GM19468 (cell line): ENCODE measurements at regions not wholly inside any gene's neighbourhood (a gene's known extent, or its start where the extent isn't known, plus 50 kb on each side); places are given as distances from the start of the nearest gene placed in this dataset.
A peak's percentile ranks its signal among the peaks of the same experiment; 100 is the strongest.
"Not testable (repeated sequence)": the region's sequence is repeated elsewhere in the genome, so short reads cannot be mapped to it uniquely, and the experiment has no call there.

Experiments used
- ATAC-seq: cut with Tn5 transposase; IDR thresholded peaks from one replicate; pipeline ENCODE4 v1.9.1; 2021; ENCODE audit warnings: mild to moderate bottlenecking, moderate library complexity, moderate number of reproducible peaks; ENCODE audit not compliant: unreplicated experiment; ENCODE audit errors: extremely low read depth

GRCh38 chr3:106148440-106149082 is 279.7 kb upstream of the CBLB start:
- not testable (repeated sequence) for ATAC-seq

- ATAC-seq = no peak
These were observed 288.6 kb upstream of the CBLB start for GRCh38 chr3:106157411-106157810.

GRCh38 chr3:106160396-106160795 is 291.6 kb upstream of the CBLB start:
- no peak for ATAC-seq

- no peak for ATAC-seq
These were observed 292.4 kb upstream of the CBLB start for GRCh38 chr3:106161246-106161645.

GRCh38 chr3:106167728-106168127 is 298.9 kb upstream of the CBLB start:
- no peak for ATAC-seq

- no peak for ATAC-seq
These were observed 300.3 kb upstream of the CBLB start for GRCh38 chr3:106168962-106169750.

GRCh38 chr3:106170636-106171035 is 301.8 kb upstream of the CBLB start:
- ATAC-seq = no peak

GRCh38 chr3:106172101-106172500 is 303.3 kb upstream of the CBLB start:
- ATAC-seq = no peak

GRCh38 chr3:106172780-106173179 is 304.0 kb upstream of the CBLB start:
- peak; percentile 20 for ATAC-seq

- ATAC-seq = no peak
These were observed 306.5 kb upstream of the CBLB start for GRCh38 chr3:106175276-106175675.

GRCh38 chr3:106176734-106177133 is 307.9 kb upstream of the CBLB start:
- ATAC-seq = peak; percentile 82

GRCh38 chr3:106182950-106183511 is 314.2 kb upstream of the CBLB start:
- ATAC-seq = no peak

GRCh38 chr3:106183762-106184391 is 315.1 kb upstream of the CBLB start:
- ATAC-seq = no peak

- ATAC-seq = peak; percentile 97
These were observed 316.0 kb upstream of the CBLB start for GRCh38 chr3:106184540-106185457.

- ATAC-seq = no peak
These were observed 317.1 kb upstream of the CBLB start for GRCh38 chr3:106185949-106186348.

- no peak for ATAC-seq
These were observed 321.5 kb upstream of the CBLB start for GRCh38 chr3:106190296-106190695.

GRCh38 chr3:106191211-106191610 is 322.4 kb upstream of the CBLB start:
- no peak for ATAC-seq

- no peak for ATAC-seq
These were observed 323.1 kb upstream of the CBLB start for GRCh38 chr3:106191913-106192312.

- no peak for ATAC-seq
These were observed 325.1 kb upstream of the CBLB start for GRCh38 chr3:106193876-106194275.

GRCh38 chr3:106194726-106195125 is 325.9 kb upstream of the CBLB start:
- no peak for ATAC-seq
